KMS-11 (cell line): ENCODE measurements at regions not wholly inside any gene's neighbourhood (a gene's known extent, or its start where the extent isn't known, plus 50 kb on each side); places are given as distances from the start of the nearest gene placed in this dataset.

Source experiments
- H2AFZ ChIP-seq: fragments of 200-600 bp; sonication (generic); 2 replicates; pipeline ENCODE4 v1.6.1; 2016; ENCODE audit warnings: antibody characterized with exemption, mixed run types, low read depth
- H3K27ac ChIP-seq: fragments of 200-600 bp; sonication (generic); 2 replicates; pipeline ENCODE4 v1.6.1; 2016; ENCODE audit warnings: mild to moderate bottlenecking, mixed run types
- H3K27me3 ChIP-seq: fragments of 200-600 bp; sonication (generic); 2 replicates; pipeline ENCODE4 v1.6.1; 2017; ENCODE audit warnings: mild to moderate bottlenecking, low read depth, mixed run types, moderate library complexity; ENCODE audit not compliant: insufficient read depth
- H3K36me3 ChIP-seq: fragments of 200-600 bp; sonication (generic); 2 replicates; pipeline ENCODE4 v1.6.1; 2017; ENCODE audit warnings: mild to moderate bottlenecking, mixed run types; ENCODE audit not compliant: insufficient read depth
- H3K4me1 ChIP-seq: fragments of 200-600 bp; sonication (generic); 2 replicates; pipeline ENCODE4 v1.6.1; 2016; ENCODE audit warnings: mild to moderate bottlenecking, low read depth, mixed run types; ENCODE audit not compliant: poor library complexity, severe bottlenecking
- H3K4me2 ChIP-seq: fragments of 200-600 bp; sonication (generic); 2 replicates; pipeline ENCODE4 v1.7.0; 2016; ENCODE audit warnings: mild to moderate bottlenecking, mixed run types
- H3K4me3 ChIP-seq: fragments of 200-600 bp; sonication (generic); IDR thresholded peaks from 2 replicates; pipeline ENCODE4 v1.6.1; 2017; ENCODE audit warnings: low read depth, low read length, mixed read lengths; ENCODE audit not compliant: insufficient read depth
- H3K79me2 ChIP-seq: fragments of 200-600 bp; sonication (generic); 2 replicates; pipeline ENCODE4 v1.6.1; 2016; ENCODE audit warnings: low read depth, mixed run types; ENCODE audit not compliant: insufficient read depth
- H3K9ac ChIP-seq: fragments of 200-600 bp; sonication (generic); 2 replicates; pipeline ENCODE4 v1.6.1; 2016; ENCODE audit warnings: mild to moderate bottlenecking, mixed run types
- H4K20me1 ChIP-seq: fragments of 200-600 bp; sonication (generic); 2 replicates; pipeline ENCODE4 v1.6.1; 2016; ENCODE audit warnings: mild to moderate bottlenecking, mixed run types; ENCODE audit not compliant: insufficient read depth
- TF ChIP-seq, protein P1 (sequence below): fragments of 200-600 bp; sonication (generic); conservative IDR thresholded peaks from 2 replicates; pipeline ENCODE4 v1.6.1; 2017; ENCODE audit warnings: low read depth, mild to moderate bottlenecking, antibody characterized with exemption, low read length, moderate library complexity, mixed read lengths

DNA sequence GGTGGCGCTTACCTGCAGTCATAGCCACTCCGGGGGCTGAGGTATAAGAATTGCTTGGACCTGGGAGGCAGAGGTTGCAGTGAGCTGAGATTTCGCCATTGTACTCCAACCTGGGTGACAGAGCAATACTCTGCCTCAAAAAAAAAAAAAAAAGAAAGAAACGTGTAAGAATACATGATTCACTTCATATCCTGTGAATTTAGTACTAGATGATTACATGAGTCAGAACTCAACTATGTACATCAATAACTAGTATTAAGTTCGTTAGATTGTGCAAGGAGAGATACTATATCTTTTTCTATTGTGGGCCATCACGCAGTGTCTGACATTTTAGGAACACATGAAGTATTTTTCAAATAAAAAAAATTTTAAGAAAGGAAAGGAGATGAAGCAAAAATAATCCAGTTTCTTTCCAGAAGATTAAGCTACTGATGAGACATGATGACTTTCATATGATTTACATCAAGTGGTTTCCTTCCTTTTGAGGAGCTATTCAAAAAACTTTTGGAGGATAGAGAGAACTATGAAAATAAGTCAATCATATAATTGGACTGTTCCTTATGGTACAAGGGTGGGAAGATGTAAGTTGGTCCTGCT, 64.7 kb upstream of the EXOC1L start:
- H3K4me3 ChIP-seq, result no peak overlapping the region
- no peaks in the 10 kb centered on the region for H3K36me3 ChIP-seq
- no peaks in the 10 kb centered on the region for H3K79me2 ChIP-seq
- H3K27ac ChIP-seq, result no peak overlapping the region
- TF ChIP-seq, protein P1, sequence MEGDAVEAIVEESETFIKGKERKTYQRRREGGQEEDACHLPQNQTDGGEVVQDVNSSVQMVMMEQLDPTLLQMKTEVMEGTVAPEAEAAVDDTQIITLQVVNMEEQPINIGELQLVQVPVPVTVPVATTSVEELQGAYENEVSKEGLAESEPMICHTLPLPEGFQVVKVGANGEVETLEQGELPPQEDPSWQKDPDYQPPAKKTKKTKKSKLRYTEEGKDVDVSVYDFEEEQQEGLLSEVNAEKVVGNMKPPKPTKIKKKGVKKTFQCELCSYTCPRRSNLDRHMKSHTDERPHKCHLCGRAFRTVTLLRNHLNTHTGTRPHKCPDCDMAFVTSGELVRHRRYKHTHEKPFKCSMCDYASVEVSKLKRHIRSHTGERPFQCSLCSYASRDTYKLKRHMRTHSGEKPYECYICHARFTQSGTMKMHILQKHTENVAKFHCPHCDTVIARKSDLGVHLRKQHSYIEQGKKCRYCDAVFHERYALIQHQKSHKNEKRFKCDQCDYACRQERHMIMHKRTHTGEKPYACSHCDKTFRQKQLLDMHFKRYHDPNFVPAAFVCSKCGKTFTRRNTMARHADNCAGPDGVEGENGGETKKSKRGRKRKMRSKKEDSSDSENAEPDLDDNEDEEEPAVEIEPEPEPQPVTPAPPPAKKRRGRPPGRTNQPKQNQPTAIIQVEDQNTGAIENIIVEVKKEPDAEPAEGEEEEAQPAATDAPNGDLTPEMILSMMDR, result no peak
- no peak overlapping the region for H3K4me2 ChIP-seq
- H4K20me1 ChIP-seq, result no peaks in the 10 kb centered on the region
- no peak overlapping the region for H3K9ac ChIP-seq
- H2AFZ ChIP-seq, result no peak overlapping the region
- H3K27me3 ChIP-seq, result no peaks in the 10 kb centered on the region
- peaks cover 21% of the 10 kb centered on the region for H3K4me1 ChIP-seq

DNA sequence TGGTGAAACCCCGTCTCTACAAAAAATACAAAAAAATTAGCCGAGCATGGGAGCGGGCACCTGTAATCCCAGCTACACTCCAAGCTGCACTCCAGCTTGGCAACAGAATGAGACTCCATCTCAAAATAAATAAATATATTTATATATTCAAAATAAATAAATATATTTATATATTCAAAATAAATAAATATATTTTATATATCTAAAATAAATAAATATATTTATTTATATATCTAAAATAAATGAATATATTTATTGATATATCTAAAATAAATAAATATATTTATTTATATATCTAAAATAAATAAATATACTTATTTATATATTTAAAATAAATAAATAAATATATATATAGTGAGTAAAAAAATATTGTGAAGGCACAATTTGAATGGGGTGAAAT, 63.4 kb upstream of the EXOC1L start:
- Histone ChIP-seq H3K27ac (no peak overlapping the region), H3K79me2 (no peaks in the 10 kb centered on the region), H3K4me3 (no peak overlapping the region), H4K20me1 (no peaks in the 10 kb centered on the region), H3K4me1 (peaks cover 21% of the 10 kb centered on the region), H3K4me2 (no peak overlapping the region), H3K27me3 (no peaks in the 10 kb centered on the region), H3K36me3 (no peaks in the 10 kb centered on the region), H2AFZ (no peak overlapping the region), H3K9ac (no peak overlapping the region)
- TF ChIP-seq, protein P1, result no peak

DNA sequence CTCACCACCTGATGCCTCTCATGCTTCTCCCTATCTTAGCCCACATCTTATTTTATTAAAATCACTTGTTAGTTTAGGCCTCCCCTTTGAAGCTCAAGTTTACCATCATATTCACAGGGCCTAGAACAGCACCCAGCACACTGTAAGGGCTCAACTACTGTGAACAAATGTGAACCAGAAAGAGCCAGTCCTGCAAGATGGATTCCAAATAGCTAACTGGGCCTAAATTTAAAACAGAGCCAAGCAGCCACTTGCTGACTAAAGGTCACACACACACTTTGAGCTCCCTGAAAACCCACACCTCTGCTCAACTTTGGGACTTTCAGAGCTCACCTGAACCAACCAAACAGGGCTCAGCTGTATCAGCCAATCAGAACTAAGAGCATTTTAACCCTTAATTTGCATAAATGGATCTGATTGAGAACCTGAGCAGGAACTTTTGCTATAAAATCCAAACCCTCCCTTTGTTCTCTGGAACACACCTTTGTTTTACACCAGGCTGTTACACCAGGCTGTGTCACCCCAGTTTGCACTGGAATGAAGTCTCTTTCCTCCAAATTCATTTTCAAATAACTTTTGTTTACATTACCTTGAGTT, 62.1 kb upstream of the EXOC1L start:
- Histone ChIP-seq H3K36me3 (no peaks in the 10 kb centered on the region), H3K27me3 (no peaks in the 10 kb centered on the region), H3K79me2 (no peaks in the 10 kb centered on the region), H3K27ac (peak overlapping the region; percentile 47), H2AFZ (peak overlapping the region; percentile 43; the same call in 1 of the 2 replicates), H3K9ac (no peak overlapping the region), H4K20me1 (no peaks in the 10 kb centered on the region), H3K4me2 (peak overlapping the region; percentile 8; the same call in 1 of the 2 replicates), H3K4me1 (peaks cover 21% of the 10 kb centered on the region), H3K4me3 (no peak overlapping the region)
- TF ChIP-seq, protein P1, result no peak

DNA sequence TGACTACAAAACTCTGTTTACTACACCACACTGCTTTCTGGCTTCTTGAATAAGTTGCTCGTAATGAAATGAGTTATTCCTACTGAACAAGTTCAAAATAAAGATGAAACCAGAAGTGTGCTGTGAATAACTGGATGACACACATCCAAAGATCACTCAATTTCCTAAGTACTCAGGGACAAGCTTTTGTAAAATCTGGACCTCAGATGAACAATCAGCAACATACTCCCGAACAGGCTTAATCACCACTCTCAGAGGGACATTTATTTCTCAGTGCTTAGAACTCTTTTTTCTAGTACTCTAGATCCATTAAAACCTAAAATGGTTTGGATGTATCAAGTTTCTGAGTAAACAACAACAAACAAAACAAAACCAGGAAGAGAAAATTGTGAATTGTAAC, 61.5 kb upstream of the EXOC1L start:
- Histone ChIP-seq H3K4me2 (peak overlapping the region; percentile 8; the same call in 1 of the 2 replicates), H3K4me3 (no peak overlapping the region), H3K27ac (peak overlapping the region; percentile 47), H3K9ac (no peak overlapping the region), H3K79me2 (no peaks in the 10 kb centered on the region), H3K4me1 (peaks cover 21% of the 10 kb centered on the region), H3K27me3 (no peaks in the 10 kb centered on the region), H2AFZ (peak overlapping the region; percentile 43; the same call in 1 of the 2 replicates), H4K20me1 (no peaks in the 10 kb centered on the region), H3K36me3 (no peaks in the 10 kb centered on the region)
- TF ChIP-seq, protein P1, result no peak
